Neural progenitor cell (in vitro differentiated cells): ENCODE measurements at regions not wholly inside any gene's neighbourhood (a gene's known extent, or its start where the extent isn't known, plus 50 kb on each side); places are given as distances from the start of the nearest gene placed in this dataset.

ENCODE experiments used
- CTCF ChIP-seq: fragments of 200-600 bp; sonication (generic); IDR thresholded peaks from 2 replicates; pipeline ENCODE4 v1.5.1; 2017; ENCODE audit warnings: antibody characterized with exemption, mild to moderate bottlenecking
- EZH2 ChIP-seq: fragments of 200-600 bp; sonication (generic); IDR thresholded peaks from 2 replicates; pipeline ENCODE4 v1.6.1; 2017; ENCODE audit warnings: antibody characterized with exemption, mild to moderate bottlenecking, moderate library complexity
- EZH2phosphoT487 ChIP-seq: fragments of 200-600 bp; sonication (generic); IDR thresholded peaks from 2 replicates; pipeline ENCODE4 v1.6.1; 2017; ENCODE audit warnings: antibody characterized with exemption

GRCh38 chr18:59799383-59800015 lies 100.3 kb upstream of the PMAIP1 start:
- TF ChIP-seq CTCF (no peak), EZH2 (no peak), EZH2phosphoT487 (no peak)
